ENCODE measurements at regions not wholly inside any gene's neighbourhood (a gene's known extent, or its start where the extent isn't known, plus 50 kb on each side); places are given as distances from the start of the nearest gene placed in this dataset.

DNA sequence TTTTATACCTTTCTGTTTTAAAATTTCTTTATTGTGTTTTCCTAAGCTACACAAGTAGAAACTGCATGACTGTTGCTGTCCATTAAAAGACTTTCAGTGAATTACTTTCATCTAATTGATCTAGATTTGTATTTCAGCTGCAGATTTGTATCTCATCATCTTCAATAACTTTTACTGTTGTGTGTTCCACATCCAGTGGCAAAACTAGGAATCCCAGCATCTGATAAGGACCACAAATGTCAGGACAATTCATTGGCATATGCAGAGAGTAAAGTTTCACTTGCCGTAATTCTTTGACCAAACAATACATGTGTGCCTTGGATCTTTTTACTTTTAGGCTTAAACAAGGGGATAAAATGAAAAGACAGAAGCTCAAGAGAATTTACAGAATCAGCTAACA, 112.6 kb downstream of the FBXO8 start:
- Histone ChIP-seq H3K27ac (no peak overlapping the region), H3K9me3 (no peaks in the 10 kb centered on the region), H3K4me3 (no peak overlapping the region), H3K27me3 (peaks cover 4% of the 10 kb centered on the region), H3K36me3 (no peaks in the 10 kb centered on the region), H3K4me1 (no peaks in the 10 kb centered on the region)
- intact Hi-C loops (cut with DNase I), result no loop called here
- TF ChIP-seq, protein P1, sequence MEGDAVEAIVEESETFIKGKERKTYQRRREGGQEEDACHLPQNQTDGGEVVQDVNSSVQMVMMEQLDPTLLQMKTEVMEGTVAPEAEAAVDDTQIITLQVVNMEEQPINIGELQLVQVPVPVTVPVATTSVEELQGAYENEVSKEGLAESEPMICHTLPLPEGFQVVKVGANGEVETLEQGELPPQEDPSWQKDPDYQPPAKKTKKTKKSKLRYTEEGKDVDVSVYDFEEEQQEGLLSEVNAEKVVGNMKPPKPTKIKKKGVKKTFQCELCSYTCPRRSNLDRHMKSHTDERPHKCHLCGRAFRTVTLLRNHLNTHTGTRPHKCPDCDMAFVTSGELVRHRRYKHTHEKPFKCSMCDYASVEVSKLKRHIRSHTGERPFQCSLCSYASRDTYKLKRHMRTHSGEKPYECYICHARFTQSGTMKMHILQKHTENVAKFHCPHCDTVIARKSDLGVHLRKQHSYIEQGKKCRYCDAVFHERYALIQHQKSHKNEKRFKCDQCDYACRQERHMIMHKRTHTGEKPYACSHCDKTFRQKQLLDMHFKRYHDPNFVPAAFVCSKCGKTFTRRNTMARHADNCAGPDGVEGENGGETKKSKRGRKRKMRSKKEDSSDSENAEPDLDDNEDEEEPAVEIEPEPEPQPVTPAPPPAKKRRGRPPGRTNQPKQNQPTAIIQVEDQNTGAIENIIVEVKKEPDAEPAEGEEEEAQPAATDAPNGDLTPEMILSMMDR (IDR thresholded peaks at IDR 0.05), result no peak
- no peak for DNase-seq
- ATAC-seq, result no peak

DNA sequence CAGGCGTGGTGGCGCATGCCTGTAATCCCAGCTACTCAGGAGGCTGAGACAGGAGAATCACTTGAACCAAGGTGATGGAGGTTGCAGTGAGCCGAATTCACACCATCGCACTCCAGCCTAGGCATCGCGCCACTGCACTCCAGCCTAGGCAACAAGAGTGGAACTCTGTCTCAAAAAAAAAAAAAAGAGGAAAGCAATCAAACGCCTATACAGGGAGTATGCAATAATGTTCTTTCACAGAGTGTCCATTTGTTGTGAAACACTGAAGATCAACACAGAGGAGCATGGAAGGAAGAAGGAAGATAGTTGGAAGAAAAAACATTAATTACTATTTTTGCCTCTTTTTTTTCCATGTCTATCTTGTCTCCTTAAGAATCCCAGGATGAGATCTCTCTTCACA, 113.4 kb downstream of the FBXO8 start:
- no peaks in the 10 kb centered on the region for H3K4me1 ChIP-seq
- no peak for ATAC-seq
- intact Hi-C loops (cut with DNase I), result no loop called here

GRCh38 chr4:174157106-174157607, 126.3 kb downstream of the FBXO8 start:
- Histone ChIP-seq H3K4me1 (no peaks in the 10 kb centered on the region), H3K9me3 (no peaks in the 10 kb centered on the region), H3K27ac (no peak overlapping the region), H3K4me3 (no peak overlapping the region), H3K27me3 (no peaks in the 10 kb centered on the region), H3K36me3 (no peaks in the 10 kb centered on the region)
- intact Hi-C loops (cut with DNase I), result no loop called here
- TF ChIP-seq, protein P1 (IDR thresholded peaks at IDR 0.05), result no peak
- DNase-seq, result no peak
- ATAC-seq, result no peak

More for the DNA sequence above, 113.4 kb downstream of the FBXO8 start:
- Histone ChIP-seq H3K9me3 (no peaks in the 10 kb centered on the region), H3K27me3 (peaks cover 4% of the 10 kb centered on the region), H3K4me3 (no peak overlapping the region), H3K36me3 (no peaks in the 10 kb centered on the region), H3K27ac (no peak overlapping the region)
- no peak for DNase-seq
- TF ChIP-seq, protein P1 (IDR thresholded peaks at IDR 0.05), result no peak

- Histone ChIP-seq H3K36me3 (no peaks in the 10 kb centered on the region), H3K4me3 (no peak overlapping the region), H3K4me1 (no peaks in the 10 kb centered on the region), H3K9me3 (no peaks in the 10 kb centered on the region), H3K27ac (no peak overlapping the region), H3K27me3 (no peaks in the 10 kb centered on the region)
- ATAC-seq, result no peak
- no peak for DNase-seq
- intact Hi-C loops (cut with DNase I), result no loop called here
- TF ChIP-seq, protein P1 (IDR thresholded peaks at IDR 0.05), result peak; percentile 58
Measured at GRCh38 chr4:174156239-174156826, 127.1 kb downstream of the FBXO8 start.

DNA sequence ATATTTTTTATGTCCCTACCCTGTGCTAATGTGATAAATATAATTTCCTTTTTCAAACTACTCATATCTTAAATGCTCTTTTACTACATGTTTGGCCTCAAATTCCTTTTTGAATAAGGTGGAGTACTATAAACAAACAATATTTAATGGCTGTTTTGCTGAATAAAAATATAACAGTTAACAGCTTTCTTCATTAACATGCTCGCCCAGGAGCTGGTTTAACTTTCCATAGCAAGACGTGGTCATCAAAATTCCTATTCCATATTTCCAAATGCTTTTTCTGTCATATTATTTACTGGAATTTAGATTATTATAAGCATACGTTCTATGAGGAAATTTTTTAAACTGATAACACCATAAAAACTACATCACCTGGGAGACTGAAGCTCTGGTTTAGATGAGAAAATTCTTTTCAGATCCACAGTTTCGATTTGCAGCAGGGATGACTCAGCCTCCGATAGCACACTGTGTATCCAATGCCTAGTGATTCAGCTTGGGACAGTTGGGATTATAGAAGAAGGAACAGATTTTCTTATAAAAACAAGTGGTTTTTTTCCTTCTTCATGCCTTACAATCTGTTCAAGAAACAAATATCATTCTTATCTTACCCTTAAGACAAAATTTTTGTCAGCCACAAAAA, 129.1 kb downstream of the FBXO8 start:
- Histone ChIP-seq H3K27ac (no peak overlapping the region), H3K36me3 (no peaks in the 10 kb centered on the region), H3K27me3 (no peaks in the 10 kb centered on the region), H3K4me3 (no peak overlapping the region), H3K4me1 (no peaks in the 10 kb centered on the region), H3K9me3 (no peaks in the 10 kb centered on the region)
- DNase-seq (no peak), ATAC-seq (no peak)
- intact Hi-C loops (cut with DNase I), result no loop called here
- TF ChIP-seq, protein P1 (IDR thresholded peaks at IDR 0.05), result no peak
